ENCODE measurements at regions not wholly inside any gene's neighbourhood (a gene's known extent, or its start where the extent isn't known, plus 50 kb on each side); places are given as distances from the start of the nearest gene placed in this dataset.
"Not testable (repeated sequence)": the region's sequence is repeated elsewhere in the genome, so short reads cannot be mapped to it uniquely, and the experiment has no call there.

GRCh38 chr18:5705393-5705792 is 161.6 kb upstream of the EPB41L3 start:
- TF ChIP-seq ZFX (IDR thresholded peaks at IDR 0.05; ENCODE audit: borderline replicate concordance), result no peak
- TF ChIP-seq, protein P1, sequence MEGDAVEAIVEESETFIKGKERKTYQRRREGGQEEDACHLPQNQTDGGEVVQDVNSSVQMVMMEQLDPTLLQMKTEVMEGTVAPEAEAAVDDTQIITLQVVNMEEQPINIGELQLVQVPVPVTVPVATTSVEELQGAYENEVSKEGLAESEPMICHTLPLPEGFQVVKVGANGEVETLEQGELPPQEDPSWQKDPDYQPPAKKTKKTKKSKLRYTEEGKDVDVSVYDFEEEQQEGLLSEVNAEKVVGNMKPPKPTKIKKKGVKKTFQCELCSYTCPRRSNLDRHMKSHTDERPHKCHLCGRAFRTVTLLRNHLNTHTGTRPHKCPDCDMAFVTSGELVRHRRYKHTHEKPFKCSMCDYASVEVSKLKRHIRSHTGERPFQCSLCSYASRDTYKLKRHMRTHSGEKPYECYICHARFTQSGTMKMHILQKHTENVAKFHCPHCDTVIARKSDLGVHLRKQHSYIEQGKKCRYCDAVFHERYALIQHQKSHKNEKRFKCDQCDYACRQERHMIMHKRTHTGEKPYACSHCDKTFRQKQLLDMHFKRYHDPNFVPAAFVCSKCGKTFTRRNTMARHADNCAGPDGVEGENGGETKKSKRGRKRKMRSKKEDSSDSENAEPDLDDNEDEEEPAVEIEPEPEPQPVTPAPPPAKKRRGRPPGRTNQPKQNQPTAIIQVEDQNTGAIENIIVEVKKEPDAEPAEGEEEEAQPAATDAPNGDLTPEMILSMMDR (IDR thresholded peaks at IDR 0.05), result no peak
- H3K27ac ChIP-seq, result no peak overlapping the region

GRCh38 chr18:5704847-5705246 is 161.1 kb upstream of the EPB41L3 start:
- H3K27ac ChIP-seq, result no peak overlapping the region
- TF ChIP-seq, protein P1 (IDR thresholded peaks at IDR 0.05), result no peak
- no peak for TF ChIP-seq ZFX (IDR thresholded peaks at IDR 0.05; ENCODE audit: borderline replicate concordance)

DNA sequence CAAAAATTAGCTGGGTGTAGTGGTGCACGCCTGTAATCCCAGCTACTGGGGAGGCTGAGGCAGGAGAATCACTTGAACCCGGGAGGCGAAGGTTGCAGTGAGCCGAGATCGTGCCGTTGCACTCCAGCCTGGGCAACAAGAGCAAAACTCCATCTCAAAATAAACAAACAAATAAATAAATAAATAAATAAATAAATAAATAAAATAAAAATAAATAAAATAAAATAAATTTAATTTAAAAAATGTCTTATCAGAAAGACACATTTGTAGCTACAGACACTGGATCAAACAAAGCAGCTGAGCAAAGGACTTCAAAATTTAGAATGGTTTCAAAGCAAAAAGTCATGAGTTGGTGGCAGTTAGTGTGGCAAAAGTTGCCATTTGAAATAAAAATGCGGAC is 158.2 kb upstream of the EPB41L3 start:
- not testable (repeated sequence) for H3K27ac ChIP-seq

GRCh38 chr18:5693699-5694294 is 150.0 kb upstream of the EPB41L3 start:
- no peak overlapping the region for H3K27ac ChIP-seq
- TF ChIP-seq, protein P1 (IDR thresholded peaks at IDR 0.05), result no peak
- no peak for TF ChIP-seq ZFX (IDR thresholded peaks at IDR 0.05; ENCODE audit: borderline replicate concordance)

- TF ChIP-seq ZFX (IDR thresholded peaks at IDR 0.05; ENCODE audit: borderline replicate concordance), result no peak
- H3K27ac ChIP-seq, result no peak overlapping the region
Observed at GRCh38 chr18:5678779-5679406, 135.1 kb upstream of the EPB41L3 start.

GRCh38 chr18:5678278-5678677 is 134.5 kb upstream of the EPB41L3 start:
- TF ChIP-seq, protein P1 (IDR thresholded peaks at IDR 0.05), result no peak
- no peak for TF ChIP-seq ZFX (IDR thresholded peaks at IDR 0.05; ENCODE audit: borderline replicate concordance)

DNA sequence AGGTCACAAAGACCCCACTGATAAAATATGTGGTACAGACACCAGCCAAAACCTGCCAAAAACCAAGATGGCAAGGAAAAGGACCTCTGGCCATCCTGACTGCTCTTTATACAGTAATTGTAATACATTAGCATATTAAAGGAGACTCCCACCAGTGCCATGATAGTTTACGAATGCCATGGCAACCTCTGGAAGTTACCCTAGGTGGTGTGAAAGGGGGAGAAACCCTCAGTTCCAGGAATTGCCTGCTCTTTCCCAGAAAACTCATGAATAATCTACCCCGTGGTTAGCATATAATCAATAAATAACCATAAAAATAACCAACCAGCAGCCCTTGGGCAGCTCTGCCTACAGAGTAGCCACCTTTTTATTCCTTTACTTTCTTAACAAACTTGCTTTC is 129.8 kb upstream of the EPB41L3 start:
- TF ChIP-seq, protein P1 (IDR thresholded peaks at IDR 0.05), result no peak
- TF ChIP-seq ZFX (IDR thresholded peaks at IDR 0.05; ENCODE audit: borderline replicate concordance), result no peak
- H3K27ac ChIP-seq, result no peak overlapping the region

More at GRCh38 chr18:5678278-5678677, 134.5 kb upstream of the EPB41L3 start:
- H3K27ac ChIP-seq, result no peak overlapping the region

DNA sequence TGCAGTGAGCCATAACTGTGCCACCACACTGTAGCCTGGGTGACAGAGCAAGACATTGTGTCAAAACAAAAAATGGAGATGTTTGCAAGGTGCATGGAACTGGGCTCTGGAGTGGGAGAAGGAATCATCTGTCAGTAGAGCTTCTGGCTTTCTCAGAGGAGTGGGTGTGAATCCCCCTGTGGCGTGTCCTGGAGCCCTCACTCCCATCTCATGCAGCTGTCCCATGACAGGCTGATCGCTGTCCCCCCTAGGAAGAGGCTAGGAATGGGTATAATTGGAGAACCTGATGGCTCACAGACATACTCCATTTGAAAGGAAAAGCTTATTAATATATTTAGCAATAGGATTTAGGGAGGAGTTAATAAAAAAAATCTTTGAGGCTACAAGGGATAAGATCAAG is 125.8 kb upstream of the EPB41L3 start:
- no peak for TF ChIP-seq ZFX (IDR thresholded peaks at IDR 0.05; ENCODE audit: borderline replicate concordance)
- TF ChIP-seq, protein P1 (IDR thresholded peaks at IDR 0.05), result no peak
- H3K27ac ChIP-seq, result no peak overlapping the region
